ENCODE measurements at regions not wholly inside any gene's neighbourhood (a gene's known extent, or its start where the extent isn't known, plus 50 kb on each side); places are given as distances from the start of the nearest gene placed in this dataset.
"Not testable (repeated sequence)": the region's sequence is repeated elsewhere in the genome, so short reads cannot be mapped to it uniquely, and the experiment has no call there.

DNA sequence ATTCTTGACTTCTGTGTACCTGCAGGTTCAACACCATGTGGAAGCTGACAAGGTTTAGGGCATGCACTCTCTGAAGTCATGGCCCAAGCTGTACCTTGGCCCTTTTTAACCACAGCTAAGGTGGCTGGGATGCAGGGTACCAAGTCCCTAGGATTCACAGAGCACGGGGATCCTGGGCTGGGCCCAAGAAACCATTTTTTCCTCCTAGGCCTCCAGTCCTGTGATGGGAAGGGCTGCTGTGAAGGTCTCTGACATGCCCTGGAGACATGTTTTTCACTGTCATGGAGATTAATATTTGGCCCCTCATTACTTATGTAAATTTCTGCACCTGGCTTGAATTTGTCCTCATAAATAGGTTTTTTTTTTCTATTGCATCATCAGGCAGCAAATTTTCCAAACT, 937.5 kb upstream of the ROBO1 start:
- DNase-seq: no peak

DNA sequence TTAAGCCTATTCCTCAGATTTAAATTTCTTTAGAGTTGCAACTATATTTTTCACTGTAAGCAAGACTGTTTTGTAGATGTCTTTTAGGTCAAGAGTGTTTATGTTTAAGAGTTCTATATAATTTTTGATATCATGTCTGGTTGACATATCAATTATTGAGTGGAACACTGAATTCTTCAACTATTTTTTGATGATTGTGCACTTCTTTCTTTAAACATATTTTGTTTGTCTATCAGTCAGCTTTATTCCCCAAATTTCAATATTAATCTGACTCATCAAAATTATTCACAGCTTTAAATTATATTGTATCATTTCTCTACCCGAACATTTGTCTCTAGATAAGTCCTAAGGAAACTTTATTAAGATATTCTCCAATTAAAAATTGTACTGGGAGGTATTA, 933.6 kb upstream of the ROBO1 start:
- DNase-seq: no peak

DNA sequence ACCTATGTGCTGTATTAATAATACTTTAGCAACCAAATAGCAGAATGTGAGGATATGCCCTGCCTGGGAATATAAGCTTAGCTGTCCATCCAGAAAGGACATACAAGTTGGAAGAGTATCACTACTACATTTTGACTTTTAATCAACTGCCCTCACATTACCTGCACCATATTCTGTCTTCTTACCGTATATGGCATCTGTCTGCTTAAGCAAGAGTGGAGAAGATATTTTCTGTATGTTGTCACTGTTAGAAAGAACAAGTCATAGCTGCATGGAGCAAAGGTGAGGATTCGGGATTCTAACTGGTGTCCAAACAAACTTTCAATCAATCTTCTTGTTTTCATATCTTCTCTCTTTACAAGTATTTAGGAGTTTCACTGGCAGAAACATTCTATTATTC, 929.5 kb upstream of the ROBO1 start:
- no peak for DNase-seq

DNA sequence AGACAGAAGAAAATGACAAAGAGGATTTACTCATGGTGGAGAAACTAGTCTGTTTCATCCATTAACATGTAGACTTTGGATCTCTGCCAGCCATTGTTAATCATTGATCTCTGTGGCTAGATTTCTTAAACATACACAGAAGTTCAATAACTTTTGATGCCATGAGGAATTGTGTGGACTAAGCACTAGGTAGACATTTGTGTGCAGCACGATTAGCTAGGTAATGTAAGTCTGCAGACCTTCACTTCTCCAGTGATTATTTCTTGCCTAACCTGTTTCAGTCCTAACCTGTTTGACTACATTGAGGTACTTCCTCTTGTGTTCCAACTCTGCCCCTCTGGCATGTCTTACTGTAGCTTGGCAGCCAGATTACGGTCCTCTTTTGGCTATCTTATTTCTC, 928.5 kb upstream of the ROBO1 start:
- DNase-seq: no peak

- DNase-seq: no peak
Observed at GRCh38 chr3:80688814-80689213, 921.0 kb upstream of the ROBO1 start.

GRCh38 chr3:80682951-80683350, 915.2 kb upstream of the ROBO1 start:
- DNase-seq: no peak

DNA sequence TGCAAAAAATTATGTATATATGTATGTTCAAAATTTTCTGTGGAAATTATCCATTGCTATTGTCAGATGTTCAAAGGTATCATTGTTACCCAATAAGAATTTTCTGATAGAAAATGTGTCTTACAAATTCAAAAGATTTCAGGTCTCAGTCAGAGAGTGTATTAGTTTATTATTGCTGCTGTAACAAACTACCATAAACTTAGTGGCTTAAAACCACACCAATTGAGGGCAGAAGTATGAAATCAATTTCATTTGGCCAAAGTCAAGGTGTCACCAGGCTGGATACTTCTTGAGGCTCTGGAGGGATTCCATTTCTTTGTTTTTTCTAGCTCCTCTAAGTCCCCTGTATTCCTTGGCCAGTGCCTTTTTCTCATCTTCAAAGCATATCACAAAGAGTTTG, 914.4 kb upstream of the ROBO1 start:
- DNase-seq: no peak

DNA sequence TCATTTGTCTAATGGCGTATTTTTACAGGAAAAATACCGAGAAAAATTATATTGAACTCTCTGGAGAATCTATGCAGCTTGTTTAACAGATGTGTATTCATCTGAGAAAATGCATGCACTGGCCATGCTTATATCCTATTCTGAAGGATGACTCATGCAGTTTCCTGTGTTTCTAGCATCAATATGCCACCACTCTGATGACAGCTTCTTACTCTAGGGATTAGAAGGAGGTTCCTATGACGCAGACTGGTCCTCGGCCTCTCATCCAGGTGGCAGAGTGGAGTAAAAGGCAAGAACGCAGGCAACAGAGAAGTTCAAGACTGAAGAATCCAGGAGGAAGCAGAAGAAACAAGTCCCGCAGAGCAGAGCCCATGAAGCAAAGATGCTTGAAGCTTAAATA, 910.0 kb upstream of the ROBO1 start:
- no peak for DNase-seq

DNA sequence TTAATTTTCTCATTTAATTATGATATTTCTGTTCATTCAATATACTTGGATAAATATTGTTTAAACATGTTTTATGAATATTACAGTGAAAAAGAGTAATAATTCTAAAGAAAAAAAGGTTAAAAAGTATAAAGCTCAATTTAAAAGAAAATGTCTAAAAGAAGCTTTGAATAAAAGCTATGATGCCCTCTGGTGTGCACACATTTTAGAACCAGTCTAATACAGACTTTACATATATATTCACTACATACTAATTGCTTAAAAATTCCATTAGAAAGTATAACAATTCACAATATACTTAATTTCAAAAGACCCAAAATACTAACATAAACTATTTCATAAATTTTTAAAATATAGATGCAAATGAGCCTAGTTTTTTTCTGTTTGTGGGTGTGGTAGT, 909.1 kb upstream of the ROBO1 start:
- no peak for DNase-seq

DNA sequence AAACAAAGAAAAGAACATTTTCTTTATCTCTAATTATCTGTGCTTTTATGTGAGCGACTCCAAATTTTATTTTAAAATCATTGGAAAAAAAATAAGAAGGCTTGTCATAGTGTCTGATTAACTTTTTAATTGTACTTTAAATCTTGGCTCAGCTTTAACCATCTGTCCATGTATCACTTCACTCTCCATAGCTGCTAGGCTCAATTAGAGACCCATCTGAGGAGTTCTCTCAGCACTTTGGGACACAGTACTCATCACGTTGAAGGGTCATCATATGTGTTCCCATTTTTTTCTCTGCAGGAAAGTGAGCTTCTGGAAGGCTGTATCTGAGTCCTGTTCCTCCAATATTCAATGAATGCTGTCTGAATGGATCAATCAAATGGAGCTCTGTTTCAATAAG, 908.5 kb upstream of the ROBO1 start:
- DNase-seq: no peak

GRCh38 chr3:80675790-80676189, 908.0 kb upstream of the ROBO1 start:
- no peak for DNase-seq

DNA sequence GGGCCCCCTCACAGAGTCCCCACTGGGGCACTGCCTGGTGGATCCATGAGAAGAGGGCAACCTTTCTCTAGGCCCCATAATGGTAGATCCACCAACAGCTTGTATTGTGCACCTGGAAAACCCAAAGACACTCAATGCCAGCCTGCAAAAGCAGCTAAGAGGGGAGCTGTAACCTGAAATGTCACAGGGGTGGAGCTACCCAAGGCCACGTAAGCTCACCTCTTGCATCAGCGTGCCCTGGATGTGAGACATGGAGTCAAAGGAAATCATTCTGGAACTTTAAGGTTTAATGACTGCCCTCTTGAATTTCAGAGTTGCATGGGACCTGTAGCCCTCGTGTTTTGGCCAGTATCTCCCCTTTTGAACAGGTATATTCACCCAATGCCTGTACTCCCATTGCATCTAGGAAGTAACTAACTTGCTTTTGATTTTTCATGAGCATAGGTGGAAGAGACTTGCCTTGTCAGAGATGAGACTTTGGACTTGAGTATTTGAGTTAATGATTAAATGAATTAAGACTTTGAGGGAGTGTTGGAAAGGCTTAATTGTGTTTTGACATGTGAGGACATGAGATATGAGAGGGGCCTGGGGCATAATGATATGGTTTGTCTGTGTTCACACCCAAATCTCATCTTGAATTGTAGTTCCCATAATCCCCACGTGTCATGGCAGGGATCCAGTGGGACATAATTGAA, 900.9 kb upstream of the ROBO1 start:
- no peak for DNase-seq

- no peak for DNase-seq
Observed at GRCh38 chr3:80668100-80668499, 900.3 kb upstream of the ROBO1 start.

GRCh38 chr3:80663426-80663825, 895.6 kb upstream of the ROBO1 start:
- DNase-seq: no peak

- DNase-seq: no peak
Observed at GRCh38 chr3:80655216-80655615, 887.4 kb upstream of the ROBO1 start.

- no peak for DNase-seq
Observed at GRCh38 chr3:80649170-80649569, 881.4 kb upstream of the ROBO1 start.

DNA sequence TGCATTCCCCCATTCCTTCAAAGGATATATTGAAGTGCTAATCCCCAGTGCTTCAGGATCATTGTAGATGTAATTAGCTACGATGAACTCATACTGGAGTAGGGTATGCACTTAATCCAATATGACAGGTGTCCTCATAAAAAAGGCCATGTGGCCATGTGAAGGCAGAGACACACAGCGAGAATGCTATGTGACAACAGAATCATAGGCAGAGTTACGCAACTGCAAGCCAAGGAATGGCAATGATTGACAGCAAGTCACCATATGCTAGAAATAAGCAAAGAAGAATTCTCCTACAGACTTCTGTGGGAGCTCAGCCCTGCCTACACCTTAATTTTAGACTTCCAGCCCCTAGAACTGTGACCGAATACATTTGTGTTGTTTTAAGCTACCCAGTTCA, 875.6 kb upstream of the ROBO1 start:
- no peak for DNase-seq

DNA sequence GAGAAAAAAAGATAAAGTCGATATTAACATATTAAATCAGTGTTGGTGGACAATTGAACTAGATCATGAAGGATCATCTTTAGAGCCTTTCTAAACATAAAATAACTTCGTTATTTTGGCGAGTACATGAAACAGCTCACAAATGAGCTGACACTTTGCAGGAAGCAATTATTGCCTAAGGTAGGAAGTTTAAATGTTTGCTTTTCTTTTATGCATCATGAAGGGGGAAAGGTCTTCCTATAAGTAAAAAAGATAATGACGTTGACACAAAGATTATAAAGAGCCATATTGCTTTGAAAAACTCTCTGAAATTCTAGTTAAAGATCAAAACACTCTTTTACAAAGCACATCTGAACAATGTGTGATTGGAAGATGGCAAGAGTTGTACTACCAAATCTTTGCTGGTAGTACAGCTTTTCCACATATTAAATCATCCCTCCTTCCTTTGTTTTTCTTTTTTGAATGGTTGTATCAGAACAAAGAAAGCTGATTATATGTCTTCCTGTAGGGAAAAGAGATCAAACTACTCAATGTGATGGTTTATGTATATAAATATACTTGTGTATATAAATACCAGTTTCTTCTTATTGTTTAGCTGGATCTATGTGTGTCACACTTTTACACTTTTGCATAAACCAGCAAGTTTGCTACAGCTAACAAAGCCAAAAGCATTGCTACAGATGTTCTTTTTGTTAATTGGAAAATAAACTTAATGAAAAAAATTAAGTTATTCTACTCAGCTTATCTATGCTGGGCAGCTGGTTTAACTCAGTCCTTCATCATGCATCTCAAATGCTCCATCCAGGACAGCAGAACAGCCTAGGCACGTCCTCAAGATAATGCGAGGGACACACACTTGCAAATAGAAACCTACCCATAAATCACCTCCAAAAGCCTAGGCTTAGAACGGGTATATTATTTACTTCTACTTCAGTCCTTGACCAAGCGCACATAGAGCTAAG, 850.8 kb upstream of the ROBO1 start:
- no peak for DNase-seq

DNA sequence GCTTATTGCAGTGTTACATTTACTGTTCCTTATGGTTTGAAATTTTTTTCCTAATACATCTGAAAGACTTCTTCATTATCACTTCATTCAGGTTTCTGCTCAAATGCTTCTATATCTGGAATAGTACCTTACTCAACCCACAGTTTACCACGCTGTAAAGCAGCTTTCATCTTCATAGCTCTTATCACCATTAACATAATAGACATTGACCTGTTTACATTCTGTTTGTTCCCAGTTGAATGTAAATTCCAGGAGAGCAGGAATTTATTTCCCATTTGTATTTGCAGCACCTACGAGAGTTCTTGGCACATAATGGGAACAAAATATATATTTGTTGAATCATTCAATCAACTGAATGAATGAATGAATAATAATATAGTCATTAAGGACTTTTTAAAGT, 844.6 kb upstream of the ROBO1 start:
- no peak for DNase-seq

DNA sequence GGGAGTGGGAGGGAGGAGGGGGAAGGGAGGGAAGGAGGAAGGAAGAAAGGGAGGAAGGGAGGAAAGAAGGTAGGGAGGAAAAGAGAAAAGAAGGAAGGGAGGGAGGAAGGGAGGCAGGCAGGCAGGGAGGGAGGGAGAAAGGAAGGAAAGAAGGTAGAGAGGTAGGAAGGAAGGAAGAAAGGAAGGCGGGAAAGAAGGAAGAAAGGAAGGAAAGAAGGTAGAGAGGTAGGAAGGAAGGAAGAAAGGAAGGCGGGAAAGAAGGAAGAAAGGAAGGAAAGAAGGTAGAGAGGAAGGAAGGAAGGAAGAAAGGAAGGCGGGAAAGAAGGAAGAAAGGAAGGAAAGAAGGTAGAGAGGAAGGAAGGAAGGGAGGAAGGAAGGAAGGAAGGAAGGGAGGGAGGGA, 840.3 kb upstream of the ROBO1 start:
- DNase-seq: not testable (repeated sequence)

DNA sequence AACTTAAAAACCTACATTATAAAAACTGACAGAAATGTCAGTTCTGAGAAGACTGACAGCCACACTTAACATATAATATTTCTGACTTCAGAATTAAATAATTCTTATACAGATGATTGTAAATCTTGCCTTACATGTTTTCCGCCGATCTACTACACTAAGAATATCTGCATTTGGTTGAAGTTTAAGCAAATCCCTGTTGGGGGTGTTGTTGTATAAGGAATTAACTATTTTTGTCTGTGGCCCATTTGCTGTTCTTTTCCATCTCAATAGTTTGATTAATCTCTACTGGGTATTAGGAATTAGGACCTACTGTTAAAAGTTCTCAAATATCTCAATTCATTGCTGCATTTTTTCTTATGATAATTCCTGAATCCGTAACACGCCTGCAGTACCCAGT, 838.3 kb upstream of the ROBO1 start:
- no peak for DNase-seq

- no peak for DNase-seq
Observed at GRCh38 chr3:80601479-80601878, 833.7 kb upstream of the ROBO1 start.

- DNase-seq: no peak
Observed at GRCh38 chr3:80592792-80593191, 825.0 kb upstream of the ROBO1 start.

GRCh38 chr3:80586338-80586737, 818.5 kb upstream of the ROBO1 start:
- no peak for DNase-seq
